ENCODE measurements at regions not wholly inside any gene's neighbourhood (a gene's known extent, or its start where the extent isn't known, plus 50 kb on each side); places are given as distances from the start of the nearest gene placed in this dataset.

DNA sequence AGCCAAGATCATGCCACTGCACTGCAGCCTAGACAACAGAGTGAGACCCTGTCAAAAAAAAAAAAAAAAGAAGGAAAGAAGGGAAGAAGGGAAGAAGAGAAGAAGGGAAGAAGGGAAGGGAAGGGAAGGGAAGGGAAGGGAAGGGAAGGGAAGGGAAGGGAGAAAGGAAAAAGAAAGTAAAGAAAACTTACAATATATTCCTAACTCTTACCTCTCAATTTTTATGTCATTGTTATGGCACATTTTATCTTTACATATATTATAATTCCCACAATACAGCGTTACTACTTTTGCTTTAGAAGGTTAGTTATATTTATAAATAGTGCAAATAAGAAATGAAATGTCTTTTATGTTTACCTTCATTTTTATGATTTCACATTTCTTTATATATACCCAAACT, 358.7 kb downstream of the HHIPL2 start:
- no peaks in the 10 kb centered on the region for H3K36me3 Mint-ChIP-seq (ENCODE audit: low read depth)
- H3K9me3 ChIP-seq (ENCODE audit: control insufficient read depth, low read length): peaks cover 4% of the 10 kb centered on the region
- no peak overlapping the region for H3K4me3 ChIP-seq (ENCODE audit: low read length)
- H3K4me1 ChIP-seq (ENCODE audit: control insufficient read depth, insufficient read depth, low read length): no peaks in the 10 kb centered on the region
- TF ChIP-seq, protein P1, sequence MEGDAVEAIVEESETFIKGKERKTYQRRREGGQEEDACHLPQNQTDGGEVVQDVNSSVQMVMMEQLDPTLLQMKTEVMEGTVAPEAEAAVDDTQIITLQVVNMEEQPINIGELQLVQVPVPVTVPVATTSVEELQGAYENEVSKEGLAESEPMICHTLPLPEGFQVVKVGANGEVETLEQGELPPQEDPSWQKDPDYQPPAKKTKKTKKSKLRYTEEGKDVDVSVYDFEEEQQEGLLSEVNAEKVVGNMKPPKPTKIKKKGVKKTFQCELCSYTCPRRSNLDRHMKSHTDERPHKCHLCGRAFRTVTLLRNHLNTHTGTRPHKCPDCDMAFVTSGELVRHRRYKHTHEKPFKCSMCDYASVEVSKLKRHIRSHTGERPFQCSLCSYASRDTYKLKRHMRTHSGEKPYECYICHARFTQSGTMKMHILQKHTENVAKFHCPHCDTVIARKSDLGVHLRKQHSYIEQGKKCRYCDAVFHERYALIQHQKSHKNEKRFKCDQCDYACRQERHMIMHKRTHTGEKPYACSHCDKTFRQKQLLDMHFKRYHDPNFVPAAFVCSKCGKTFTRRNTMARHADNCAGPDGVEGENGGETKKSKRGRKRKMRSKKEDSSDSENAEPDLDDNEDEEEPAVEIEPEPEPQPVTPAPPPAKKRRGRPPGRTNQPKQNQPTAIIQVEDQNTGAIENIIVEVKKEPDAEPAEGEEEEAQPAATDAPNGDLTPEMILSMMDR (conservative IDR thresholded peaks at IDR 0.05): no peak
- H3K4me3 Mint-ChIP-seq: no peak overlapping the region
- no peak overlapping the region for H3K27ac Mint-ChIP-seq
- H3K27me3 ChIP-seq (ENCODE audit: control insufficient read depth, insufficient read depth, low read length, poor library complexity, severe bottlenecking): no peaks in the 10 kb centered on the region
- WGBS, 2 experiments (ENCODE audit: insufficient coverage in 1 of 2, insufficient read length in 1 of 2): no CpG with 5 or more reads among the region's 1 CpG
- H3K36me3 ChIP-seq (ENCODE audit: control insufficient read depth, insufficient read depth, low read length): no peaks in the 10 kb centered on the region
- peaks cover 2% of the 10 kb centered on the region for H3K9me3 Mint-ChIP-seq
- H3K27ac ChIP-seq (ENCODE audit: low read depth, low read length): no peak overlapping the region
- DNase-seq: no peak
- H3K4me1 Mint-ChIP-seq: no peaks in the 10 kb centered on the region
- H3K9ac ChIP-seq (ENCODE audit: extremely low read depth, low read length, poor library complexity, severe bottlenecking): no peak overlapping the region
- H3K27me3 Mint-ChIP-seq (ENCODE audit: insufficient read depth): peaks cover 2% of the 10 kb centered on the region

GRCh38 chr1:222187566-222188332, 360.2 kb downstream of the HHIPL2 start:
- TF ChIP-seq, protein P1 (conservative IDR thresholded peaks at IDR 0.05): no peak
- DNase-seq: no peak
- H3K9me3 Mint-ChIP-seq: peaks cover 7% of the 10 kb centered on the region
- no peaks in the 10 kb centered on the region for H3K4me1 Mint-ChIP-seq
- peaks cover 2% of the 10 kb centered on the region for H3K27me3 Mint-ChIP-seq (ENCODE audit: insufficient read depth)
- Histone ChIP-seq H3K4me1 (ENCODE audit: control insufficient read depth, insufficient read depth, low read length) (no peaks in the 10 kb centered on the region), H3K9me3 (ENCODE audit: control insufficient read depth, low read length) (peaks cover 7% of the 10 kb centered on the region), H3K36me3 (ENCODE audit: control insufficient read depth, insufficient read depth, low read length) (no peaks in the 10 kb centered on the region), H3K27me3 (ENCODE audit: control insufficient read depth, insufficient read depth, low read length, poor library complexity, severe bottlenecking) (no peaks in the 10 kb centered on the region), H3K4me3 (ENCODE audit: low read length) (no peak overlapping the region), H3K27ac (ENCODE audit: low read depth, low read length) (no peak overlapping the region), H3K9ac (ENCODE audit: extremely low read depth, low read length, poor library complexity, severe bottlenecking) (no peak overlapping the region)
- H3K36me3 Mint-ChIP-seq (ENCODE audit: low read depth): no peaks in the 10 kb centered on the region
- 89% methylated on average over 6 of the region's 6 CpGs; no CpG with 5 or more reads in 1 of the 2 experiments for WGBS, 2 experiments (ENCODE audit: insufficient coverage in 1 of 2, insufficient read length in 1 of 2)
- no peak overlapping the region for H3K27ac Mint-ChIP-seq
- no peak overlapping the region for H3K4me3 Mint-ChIP-seq

DNA sequence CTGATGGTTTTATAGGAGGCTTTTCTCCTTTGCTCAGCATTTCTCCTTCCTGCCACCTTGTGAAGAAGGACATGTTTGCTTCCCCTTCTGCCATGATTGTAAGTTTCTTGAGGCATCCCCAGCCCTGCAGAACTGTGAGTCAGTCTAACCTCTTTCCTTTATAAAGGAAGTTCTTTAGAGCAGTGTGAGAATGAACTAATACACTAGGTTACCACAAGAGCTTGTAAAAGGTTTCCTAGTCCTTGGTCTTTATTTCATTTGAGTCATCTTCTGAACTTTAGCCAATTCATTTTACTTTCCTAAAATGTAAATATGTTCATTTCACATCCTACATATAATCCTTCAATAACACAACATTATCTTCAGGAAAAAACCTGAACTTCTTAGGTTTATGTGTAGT, 365.3 kb downstream of the HHIPL2 start:
- H3K27me3 Mint-ChIP-seq (ENCODE audit: insufficient read depth): peaks cover 2% of the 10 kb centered on the region
- no peak overlapping the region for H3K27ac ChIP-seq (ENCODE audit: low read depth, low read length)
- H3K9me3 Mint-ChIP-seq: peaks cover 7% of the 10 kb centered on the region

More for the DNA sequence above, 365.3 kb downstream of the HHIPL2 start:
- H3K9me3 ChIP-seq (ENCODE audit: control insufficient read depth, low read length): peaks cover 11% of the 10 kb centered on the region
- Mint-ChIP-seq H3K27ac (no peak overlapping the region), H3K4me3 (no peak overlapping the region), H3K4me1 (no peaks in the 10 kb centered on the region), H3K36me3 (ENCODE audit: low read depth) (no peaks in the 10 kb centered on the region)
- H3K27me3 ChIP-seq (ENCODE audit: control insufficient read depth, insufficient read depth, low read length, poor library complexity, severe bottlenecking): no peaks in the 10 kb centered on the region
- H3K4me3 ChIP-seq (ENCODE audit: low read length): no peak overlapping the region
- H3K36me3 ChIP-seq (ENCODE audit: control insufficient read depth, insufficient read depth, low read length): no peaks in the 10 kb centered on the region
- DNase-seq: no peak
- no peak overlapping the region for H3K9ac ChIP-seq (ENCODE audit: extremely low read depth, low read length, poor library complexity, severe bottlenecking)
- H3K4me1 ChIP-seq (ENCODE audit: control insufficient read depth, insufficient read depth, low read length): no peaks in the 10 kb centered on the region
- TF ChIP-seq, protein P1 (conservative IDR thresholded peaks at IDR 0.05): no peak
